Cerebellar nuclear complex (tissue), 1 donor: ENCODE measurements at regions not wholly inside any gene's neighbourhood (a gene's known extent, or its start where the extent isn't known, plus 50 kb on each side); places are given as distances from the start of the nearest gene placed in this dataset.

Source experiments
- DNase-seq, 2 experiments: peaks; one replicate each; lab custom pipeline; 2025; lab: John Stamatoyannopoulos, UW

- DNase-seq, result no peak
Observed at GRCh38 chr6:147132889-147133288, 71.3 kb upstream of the STXBP5 start.

- no peak for DNase-seq
Observed at GRCh38 chr6:147133669-147134068, 70.5 kb upstream of the STXBP5 start.

DNA sequence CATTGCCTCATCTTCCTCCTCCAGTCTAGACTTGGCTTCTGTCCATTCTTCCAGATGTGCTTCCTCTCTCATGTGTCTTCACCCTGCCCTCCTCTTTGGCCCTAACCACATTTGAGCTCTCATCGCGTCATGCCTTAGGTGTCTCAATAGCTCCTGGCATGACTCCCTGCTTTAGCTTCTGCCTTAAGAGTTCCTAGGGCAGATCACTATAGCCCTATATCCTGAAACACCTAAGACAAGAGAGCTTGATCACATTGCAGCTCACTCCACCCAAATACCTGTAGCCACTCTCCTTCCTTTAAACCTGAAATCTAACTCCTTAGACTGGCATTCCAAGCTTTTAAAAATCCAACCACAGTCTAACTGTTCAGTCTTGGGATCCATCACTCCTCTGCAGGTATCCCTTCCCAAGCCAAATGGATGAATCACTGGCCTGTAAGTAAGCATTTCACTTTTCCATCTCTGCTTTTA lies 69.0 kb upstream of the STXBP5 start:
- DNase-seq, result no peak

DNA sequence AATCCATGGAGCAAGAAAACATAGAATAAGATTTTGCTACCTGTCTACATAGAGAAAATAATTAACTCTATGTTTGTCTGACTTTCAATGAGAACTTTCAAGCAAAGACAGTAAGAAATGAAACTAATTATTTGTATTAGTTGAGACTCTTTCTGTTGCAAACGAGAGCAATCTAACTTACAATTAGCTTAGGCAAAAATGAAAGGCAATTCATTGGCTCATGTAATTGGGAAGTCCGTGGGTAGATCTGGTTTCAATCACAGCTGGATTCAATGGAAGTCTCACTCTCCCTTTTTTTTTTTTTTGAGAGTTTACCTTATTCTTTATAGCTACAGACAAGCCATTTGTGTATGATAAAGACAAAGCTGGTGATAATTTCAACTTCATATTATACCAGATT lies 68.2 kb upstream of the STXBP5 start:
- no peak for DNase-seq

DNA sequence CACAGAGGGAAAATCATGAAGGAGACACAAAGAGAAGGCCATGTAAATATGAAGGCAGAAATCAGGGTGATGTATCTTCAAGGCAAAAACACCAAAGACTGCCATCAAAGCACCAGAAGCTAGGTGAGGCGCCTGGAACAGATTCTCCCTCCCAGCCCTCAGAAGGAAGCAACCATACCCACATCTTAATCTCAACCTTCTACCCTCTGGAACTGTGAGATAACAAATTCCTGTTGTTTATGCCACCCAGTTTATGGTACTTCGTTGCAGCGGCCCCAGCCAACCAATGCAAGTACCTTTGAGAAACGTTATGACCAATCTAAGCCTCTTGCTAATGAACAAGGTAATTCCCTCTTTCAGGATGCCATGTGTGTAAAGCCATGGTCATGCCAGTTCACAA lies 66.2 kb upstream of the STXBP5 start:
- no peak for DNase-seq

DNA sequence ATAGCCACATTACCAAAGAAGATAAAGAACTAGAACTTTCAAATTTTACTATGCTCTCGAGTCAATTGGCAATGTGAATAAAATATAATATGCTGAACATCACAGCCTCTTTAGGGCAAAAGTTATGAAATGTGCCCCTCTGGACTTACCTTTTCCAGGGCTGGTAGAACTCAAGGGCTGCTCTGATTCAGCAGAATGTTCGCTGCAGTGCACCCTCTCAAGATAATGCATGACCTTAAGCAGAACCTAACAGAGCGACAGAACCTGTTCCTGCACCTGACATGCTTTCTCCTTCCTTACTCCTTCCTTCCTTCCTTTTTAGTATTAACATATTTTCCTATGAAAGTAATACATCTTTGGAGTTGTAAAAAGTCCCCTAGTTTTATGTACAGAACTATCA lies 65.4 kb upstream of the STXBP5 start:
- no peak for DNase-seq

DNA sequence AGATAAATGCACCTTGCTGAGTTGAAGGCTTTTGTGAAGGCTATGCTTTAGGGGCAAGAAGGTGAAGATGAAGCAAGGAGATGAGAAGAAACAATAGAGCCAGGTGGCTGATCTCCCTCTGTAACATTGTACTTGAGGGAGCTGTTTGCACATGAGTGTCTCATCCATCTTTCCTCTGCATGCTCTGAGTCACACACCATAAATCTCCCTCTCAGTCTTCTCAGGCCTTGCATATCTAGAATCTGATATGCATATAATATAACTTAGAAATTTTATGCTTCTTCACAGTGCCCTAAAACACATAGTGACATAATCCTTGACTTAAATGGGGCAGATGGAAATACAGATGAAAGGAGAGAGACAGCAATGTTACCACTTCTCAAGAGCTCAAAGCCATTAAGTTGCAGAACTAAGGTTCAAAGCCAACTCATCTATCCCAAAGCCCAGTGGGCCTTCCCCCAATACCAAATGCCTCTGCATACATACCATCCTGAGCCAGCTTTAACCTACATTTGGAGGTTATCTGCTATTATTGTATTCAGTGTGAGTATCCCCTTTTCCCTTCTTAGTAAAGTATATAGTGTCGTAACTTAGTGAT lies 62.4 kb upstream of the STXBP5 start:
- DNase-seq, result no peak

DNA sequence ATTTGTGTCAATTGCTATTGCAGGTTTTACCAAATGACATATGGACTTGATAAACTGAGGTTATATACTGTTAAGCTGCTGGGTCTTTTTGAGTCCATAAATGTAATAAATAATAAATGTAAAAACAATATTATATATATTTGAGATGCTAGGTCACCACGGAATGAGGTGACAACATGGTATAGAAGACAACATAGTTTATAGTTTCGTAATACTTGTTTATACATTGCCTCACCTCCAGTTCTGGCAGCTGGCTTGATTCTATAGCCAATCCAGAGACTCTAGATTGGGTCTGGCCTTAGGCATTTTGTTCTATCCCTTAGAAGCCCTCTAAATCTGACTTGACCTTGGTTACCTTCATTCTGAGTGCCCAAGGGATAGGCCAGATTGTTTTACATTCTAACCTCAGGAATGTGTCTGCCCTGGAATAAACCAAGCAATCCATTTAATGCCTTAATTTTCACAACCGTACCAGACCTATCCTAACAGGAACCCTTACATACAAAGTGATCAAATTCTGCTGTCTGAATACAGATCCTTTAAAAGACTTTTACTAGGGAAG lies 61.5 kb upstream of the STXBP5 start:
- no peak for DNase-seq

GRCh38 chr6:147149092-147149491 lies 55.1 kb upstream of the STXBP5 start:
- no peak for DNase-seq

- DNase-seq, result no peak
Observed at GRCh38 chr6:147149826-147150225, 54.4 kb upstream of the STXBP5 start.

- no peak for DNase-seq
Observed at GRCh38 chr6:147150293-147150692, 53.9 kb upstream of the STXBP5 start.
